ENCODE measurements at regions not wholly inside any gene's neighbourhood (a gene's known extent, or its start where the extent isn't known, plus 50 kb on each side); places are given as distances from the start of the nearest gene placed in this dataset.

- Histone ChIP-seq H3K4me1 (ENCODE audit: control insufficient read depth in 3 of 3, insufficient read depth in 2 of 3, low read depth in 1 of 3, low read length in 2 of 3) (no peaks in the 10 kb centered on the region), H3K27me3 (ENCODE audit: control insufficient read depth in 3 of 3, insufficient read depth in 3 of 3, low read length in 3 of 3) (no peaks in the 10 kb centered on the region), H3K36me3 (ENCODE audit: control insufficient read depth in 3 of 3, insufficient read depth in 2 of 3, low read depth in 1 of 3, low read length in 3 of 3) (no peaks in the 10 kb centered on the region), H3K27ac (ENCODE audit: low read depth in 1 of 3, low read length in 2 of 3) (no peak overlapping the region), H3K9me3 (ENCODE audit: control insufficient read depth in 2 of 2, insufficient read depth in 1 of 2, low read depth in 1 of 2, low read length in 1 of 2) (no peaks in the 10 kb centered on the region), H3K4me3 (ENCODE audit: low read depth in 1 of 3, low read length in 3 of 3) (no peak overlapping the region)
- WGBS, 3 donors = 40 to 51% (median 48%) methylated on average over 3 of the region's 3 CpGs
- no peak for FAIRE-seq
- DNase-seq = peak; percentile 16 to 42
Observed at GRCh38 chr13:81487151-81487550, 1146.2 kb upstream of the SPRY2 start.

GRCh38 chr13:81480634-81481033, 1139.7 kb upstream of the SPRY2 start:
- H3K4me3 ChIP-seq (ENCODE audit: low read depth in 1 of 3, low read length in 3 of 3) = no peak overlapping the region
- no peaks in the 10 kb centered on the region for H3K4me1 ChIP-seq (ENCODE audit: control insufficient read depth in 3 of 3, insufficient read depth in 2 of 3, low read depth in 1 of 3, low read length in 2 of 3)
- 37 to 68% (median 61%) methylated on average over 2 of the region's 2 CpGs for WGBS, 3 donors
- H3K9me3 ChIP-seq (ENCODE audit: control insufficient read depth in 2 of 2, insufficient read depth in 1 of 2, low read depth in 1 of 2, low read length in 1 of 2) = no peaks in the 10 kb centered on the region
- FAIRE-seq (no peak), DNase-seq (peak; percentile 1 to 31)
- H3K36me3 ChIP-seq (ENCODE audit: control insufficient read depth in 3 of 3, insufficient read depth in 2 of 3, low read depth in 1 of 3, low read length in 3 of 3) = no peaks in the 10 kb centered on the region
- no peak overlapping the region for H3K27ac ChIP-seq (ENCODE audit: low read depth in 1 of 3, low read length in 2 of 3)
- no peaks in the 10 kb centered on the region for H3K27me3 ChIP-seq (ENCODE audit: control insufficient read depth in 3 of 3, insufficient read depth in 3 of 3, low read length in 3 of 3)

- Histone ChIP-seq H3K4me1 (ENCODE audit: control insufficient read depth in 3 of 3, insufficient read depth in 2 of 3, low read depth in 1 of 3, low read length in 2 of 3) (no peaks in the 10 kb centered on the region), H3K9me3 (ENCODE audit: control insufficient read depth in 2 of 2, insufficient read depth in 1 of 2, low read depth in 1 of 2, low read length in 1 of 2) (no peaks in the 10 kb centered on the region), H3K36me3 (ENCODE audit: control insufficient read depth in 3 of 3, insufficient read depth in 2 of 3, low read depth in 1 of 3, low read length in 3 of 3) (no peaks in the 10 kb centered on the region), H3K27ac (ENCODE audit: low read depth in 1 of 3, low read length in 2 of 3) (no peak overlapping the region), H3K27me3 (ENCODE audit: control insufficient read depth in 3 of 3, insufficient read depth in 3 of 3, low read length in 3 of 3) (no peaks in the 10 kb centered on the region), H3K4me3 (ENCODE audit: low read depth in 1 of 3, low read length in 3 of 3) (no peak overlapping the region)
- DNase-seq (no peak), FAIRE-seq (no peak)
- WGBS, 3 donors = 85 to 92% (median 85%) methylated on average over 3 of the region's 3 CpGs
Observed at GRCh38 chr13:81473366-81473899, 1132.5 kb upstream of the SPRY2 start.

DNA sequence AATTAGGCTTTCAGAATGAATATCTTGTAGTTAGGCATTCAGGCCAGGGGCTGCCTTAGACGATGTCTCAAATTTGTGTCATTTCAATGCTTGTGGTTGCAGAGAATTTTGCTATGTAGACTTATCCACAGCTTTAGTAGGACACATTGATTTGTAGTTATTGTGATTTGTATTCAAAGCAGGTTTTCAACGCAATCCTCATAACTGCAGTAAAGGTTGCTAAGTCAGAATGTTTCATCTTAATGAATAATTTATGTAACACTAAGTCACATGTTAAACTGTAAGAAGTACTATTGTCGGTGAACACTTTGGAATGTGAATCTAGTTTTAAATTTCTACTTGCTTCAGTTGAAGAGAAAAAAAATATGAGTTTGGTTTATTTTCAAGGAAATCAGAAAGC, 1117.2 kb upstream of the SPRY2 start:
- FAIRE-seq = no peak
- Histone ChIP-seq H3K4me1 (ENCODE audit: control insufficient read depth in 3 of 3, insufficient read depth in 2 of 3, low read depth in 1 of 3, low read length in 2 of 3) (no peaks in the 10 kb centered on the region), H3K27me3 (ENCODE audit: control insufficient read depth in 3 of 3, insufficient read depth in 3 of 3, low read length in 3 of 3) (no peaks in the 10 kb centered on the region), H3K9me3 (ENCODE audit: control insufficient read depth in 2 of 2, insufficient read depth in 1 of 2, low read depth in 1 of 2, low read length in 1 of 2) (no peaks in the 10 kb centered on the region), H3K4me3 (ENCODE audit: low read depth in 1 of 3, low read length in 3 of 3) (no peak overlapping the region), H3K27ac (ENCODE audit: low read depth in 1 of 3, low read length in 2 of 3) (no peak overlapping the region), H3K36me3 (ENCODE audit: control insufficient read depth in 3 of 3, insufficient read depth in 2 of 3, low read depth in 1 of 3, low read length in 3 of 3) (no peaks in the 10 kb centered on the region)
- WGBS, 3 donors = 90 to 92% (median 92%) methylated on average over 3 of the region's 3 CpGs
- no peak for DNase-seq

GRCh38 chr13:81446441-81446840, 1105.5 kb upstream of the SPRY2 start:
- no peaks in the 10 kb centered on the region for H3K9me3 ChIP-seq (ENCODE audit: control insufficient read depth in 2 of 2, insufficient read depth in 1 of 2, low read depth in 1 of 2, low read length in 1 of 2)
- FAIRE-seq = no peak
- no peaks in the 10 kb centered on the region for H3K4me1 ChIP-seq (ENCODE audit: control insufficient read depth in 3 of 3, insufficient read depth in 2 of 3, low read depth in 1 of 3, low read length in 2 of 3)
- no peaks in the 10 kb centered on the region for H3K36me3 ChIP-seq (ENCODE audit: control insufficient read depth in 3 of 3, insufficient read depth in 2 of 3, low read depth in 1 of 3, low read length in 3 of 3)
- no peaks in the 10 kb centered on the region for H3K27me3 ChIP-seq (ENCODE audit: control insufficient read depth in 3 of 3, insufficient read depth in 3 of 3, low read length in 3 of 3)
- no peak overlapping the region for H3K27ac ChIP-seq (ENCODE audit: low read depth in 1 of 3, low read length in 2 of 3)
- DNase-seq = no peak
- H3K4me3 ChIP-seq (ENCODE audit: low read depth in 1 of 3, low read length in 3 of 3) = no peak overlapping the region

DNA sequence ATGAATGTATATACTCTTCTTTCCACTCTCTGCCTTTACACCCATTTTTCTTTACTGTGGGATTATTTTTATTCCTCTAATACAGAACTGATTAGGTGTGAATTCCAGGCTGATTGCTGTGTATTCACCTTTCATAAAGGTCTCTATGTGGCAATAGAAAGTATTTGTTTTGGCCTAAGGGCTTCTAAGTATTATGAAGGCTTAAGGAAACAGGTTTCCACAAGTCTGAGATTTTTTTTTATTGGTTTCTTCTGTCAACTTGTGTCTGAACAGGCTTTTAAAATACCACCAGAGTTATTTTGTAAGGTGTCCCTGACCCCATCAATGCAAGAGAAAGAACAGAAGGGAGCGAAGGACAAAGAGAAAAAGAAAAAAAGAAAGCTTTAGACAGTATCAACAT, 1102.0 kb upstream of the SPRY2 start:
- Histone ChIP-seq H3K4me3 (ENCODE audit: low read depth in 1 of 3, low read length in 3 of 3) (no peak overlapping the region), H3K4me1 (ENCODE audit: control insufficient read depth in 3 of 3, insufficient read depth in 2 of 3, low read depth in 1 of 3, low read length in 2 of 3) (peaks cover 0 to 9% (median 0%) of the 10 kb centered on the region in 3 donors), H3K27ac (ENCODE audit: low read depth in 1 of 3, low read length in 2 of 3) (no peak overlapping the region), H3K9me3 (ENCODE audit: control insufficient read depth in 2 of 2, insufficient read depth in 1 of 2, low read depth in 1 of 2, low read length in 1 of 2) (no peaks in the 10 kb centered on the region), H3K27me3 (ENCODE audit: control insufficient read depth in 3 of 3, insufficient read depth in 3 of 3, low read length in 3 of 3) (no peaks in the 10 kb centered on the region), H3K36me3 (ENCODE audit: control insufficient read depth in 3 of 3, insufficient read depth in 2 of 3, low read depth in 1 of 3, low read length in 3 of 3) (no peaks in the 10 kb centered on the region)
- WGBS, 3 donors = 59 to 68% (median 61%) methylated on average over 1 of the region's 1 CpG
- DNase-seq = no peak
- no peak for FAIRE-seq

- H3K27ac ChIP-seq (ENCODE audit: low read depth in 1 of 3, low read length in 2 of 3) = no peak overlapping the region
- no peak for DNase-seq
- no peak overlapping the region for H3K4me3 ChIP-seq (ENCODE audit: low read depth in 1 of 3, low read length in 3 of 3)
- WGBS, 3 donors = 75 to 83% (median 75%) methylated on average over 2 of the region's 2 CpGs
- no peaks in the 10 kb centered on the region for H3K36me3 ChIP-seq (ENCODE audit: control insufficient read depth in 3 of 3, insufficient read depth in 2 of 3, low read depth in 1 of 3, low read length in 3 of 3)
- no peak for FAIRE-seq
- no peaks in the 10 kb centered on the region for H3K9me3 ChIP-seq (ENCODE audit: control insufficient read depth in 2 of 2, insufficient read depth in 1 of 2, low read depth in 1 of 2, low read length in 1 of 2)
- no peaks in the 10 kb centered on the region for H3K27me3 ChIP-seq (ENCODE audit: control insufficient read depth in 3 of 3, insufficient read depth in 3 of 3, low read length in 3 of 3)
- H3K4me1 ChIP-seq (ENCODE audit: control insufficient read depth in 3 of 3, insufficient read depth in 2 of 3, low read depth in 1 of 3, low read length in 2 of 3) = no peaks in the 10 kb centered on the region
Observed at GRCh38 chr13:81425286-81425685, 1084.4 kb upstream of the SPRY2 start.

- Histone ChIP-seq H3K4me3 (ENCODE audit: low read depth in 1 of 3, low read length in 3 of 3) (no peak overlapping the region), H3K9me3 (ENCODE audit: control insufficient read depth in 2 of 2, insufficient read depth in 1 of 2, low read depth in 1 of 2, low read length in 1 of 2) (no peaks in the 10 kb centered on the region), H3K4me1 (ENCODE audit: control insufficient read depth in 3 of 3, insufficient read depth in 2 of 3, low read depth in 1 of 3, low read length in 2 of 3) (no peaks in the 10 kb centered on the region), H3K27ac (ENCODE audit: low read depth in 1 of 3, low read length in 2 of 3) (no peak overlapping the region), H3K36me3 (ENCODE audit: control insufficient read depth in 3 of 3, insufficient read depth in 2 of 3, low read depth in 1 of 3, low read length in 3 of 3) (no peaks in the 10 kb centered on the region), H3K27me3 (ENCODE audit: control insufficient read depth in 3 of 3, insufficient read depth in 3 of 3, low read length in 3 of 3) (no peaks in the 10 kb centered on the region)
- no peak for FAIRE-seq
- no peak for DNase-seq
Observed at GRCh38 chr13:81409284-81409683, 1068.4 kb upstream of the SPRY2 start.

DNA sequence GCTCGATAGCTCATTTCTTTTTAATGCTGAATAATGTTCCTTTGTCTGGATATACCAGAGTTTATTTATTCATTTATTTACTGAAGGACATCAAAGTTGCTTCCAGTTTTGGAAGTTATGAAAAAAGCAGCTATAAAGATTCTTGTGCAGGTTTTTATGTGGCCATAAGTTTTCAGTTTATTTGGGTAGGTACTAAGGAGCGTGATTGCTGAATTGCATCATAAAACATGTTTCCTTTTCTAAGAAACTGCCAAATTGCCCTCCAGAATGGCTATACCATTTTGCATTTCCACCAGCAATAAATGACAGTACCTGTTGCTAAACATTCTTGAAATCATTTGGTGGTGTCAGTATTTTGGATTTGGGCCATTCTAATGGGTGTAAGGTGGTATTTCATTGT, 1067.7 kb upstream of the SPRY2 start:
- 82 to 91% (median 90%) methylated on average over 2 of the region's 2 CpGs for WGBS, 3 donors
- no peaks in the 10 kb centered on the region for H3K9me3 ChIP-seq (ENCODE audit: control insufficient read depth in 2 of 2, insufficient read depth in 1 of 2, low read depth in 1 of 2, low read length in 1 of 2)
- no peaks in the 10 kb centered on the region for H3K27me3 ChIP-seq (ENCODE audit: control insufficient read depth in 3 of 3, insufficient read depth in 3 of 3, low read length in 3 of 3)
- H3K27ac ChIP-seq (ENCODE audit: low read depth in 1 of 3, low read length in 2 of 3) = no peak overlapping the region
- no peaks in the 10 kb centered on the region for H3K4me1 ChIP-seq (ENCODE audit: control insufficient read depth in 3 of 3, insufficient read depth in 2 of 3, low read depth in 1 of 3, low read length in 2 of 3)
- FAIRE-seq (no peak), DNase-seq (no peak)
- H3K36me3 ChIP-seq (ENCODE audit: control insufficient read depth in 3 of 3, insufficient read depth in 2 of 3, low read depth in 1 of 3, low read length in 3 of 3) = no peaks in the 10 kb centered on the region
- H3K4me3 ChIP-seq (ENCODE audit: low read depth in 1 of 3, low read length in 3 of 3) = no peak overlapping the region

Data from small intestine (tissue), 7 donors.